Type B pancreatic cell (in vitro differentiated cells): ENCODE measurements at regions not wholly inside any gene's neighbourhood (a gene's known extent, or its start where the extent isn't known, plus 50 kb on each side); places are given as distances from the start of the nearest gene placed in this dataset.

Experiments
- DNase-seq: peaks from one replicate; pipeline ENCODE4 v3.0.0; 2021; ENCODE audit warnings: mixed read lengths; ENCODE audit not compliant: unreplicated experiment; ENCODE audit errors: extremely low spot score
- H3K27ac Mint-ChIP-seq: 2 replicates; pipeline ENCODE4 v1.8.0; 2021; ENCODE audit warnings: mild to moderate bottlenecking, mixed read lengths
- H3K27me3 Mint-ChIP-seq: 2 replicates; pipeline ENCODE4 v1.8.0; 2021; ENCODE audit warnings: mixed read lengths
- H3K36me3 Mint-ChIP-seq: 2 replicates; pipeline ENCODE4 v1.8.0; 2021; ENCODE audit warnings: mixed read lengths
- H3K4me1 Mint-ChIP-seq: one replicate; pipeline ENCODE4 v1.8.0; 2021; ENCODE audit warnings: mixed read lengths; ENCODE audit not compliant: unreplicated experiment
- H3K4me3 Mint-ChIP-seq: 2 replicates; pipeline ENCODE4 v1.8.0; 2021; ENCODE audit warnings: mild to moderate bottlenecking, mixed read lengths
- H3K9me3 Mint-ChIP-seq: 2 replicates; pipeline ENCODE4 v1.8.0; 2021; ENCODE audit warnings: mixed read lengths
- TF ChIP-seq, protein P1 (sequence below): fragments of 200-600 bp; sonication (generic); conservative IDR thresholded peaks from 2 replicates; pipeline ENCODE4 v1.5.0; 2021; ENCODE audit warnings: antibody characterized with exemption, mild to moderate bottlenecking

GRCh38 chr6:159470397-159470796 lies 222.6 kb downstream of the SOD2 start:
- Mint-ChIP-seq H3K9me3 (no peaks in the 10 kb centered on the region), H3K4me3 (no peak overlapping the region), H3K4me1 (no peaks in the 10 kb centered on the region), H3K36me3 (no peaks in the 10 kb centered on the region), H3K27ac (no peak overlapping the region), H3K27me3 (peaks cover 10% of the 10 kb centered on the region)
- no peak for DNase-seq
- TF ChIP-seq, protein P1, sequence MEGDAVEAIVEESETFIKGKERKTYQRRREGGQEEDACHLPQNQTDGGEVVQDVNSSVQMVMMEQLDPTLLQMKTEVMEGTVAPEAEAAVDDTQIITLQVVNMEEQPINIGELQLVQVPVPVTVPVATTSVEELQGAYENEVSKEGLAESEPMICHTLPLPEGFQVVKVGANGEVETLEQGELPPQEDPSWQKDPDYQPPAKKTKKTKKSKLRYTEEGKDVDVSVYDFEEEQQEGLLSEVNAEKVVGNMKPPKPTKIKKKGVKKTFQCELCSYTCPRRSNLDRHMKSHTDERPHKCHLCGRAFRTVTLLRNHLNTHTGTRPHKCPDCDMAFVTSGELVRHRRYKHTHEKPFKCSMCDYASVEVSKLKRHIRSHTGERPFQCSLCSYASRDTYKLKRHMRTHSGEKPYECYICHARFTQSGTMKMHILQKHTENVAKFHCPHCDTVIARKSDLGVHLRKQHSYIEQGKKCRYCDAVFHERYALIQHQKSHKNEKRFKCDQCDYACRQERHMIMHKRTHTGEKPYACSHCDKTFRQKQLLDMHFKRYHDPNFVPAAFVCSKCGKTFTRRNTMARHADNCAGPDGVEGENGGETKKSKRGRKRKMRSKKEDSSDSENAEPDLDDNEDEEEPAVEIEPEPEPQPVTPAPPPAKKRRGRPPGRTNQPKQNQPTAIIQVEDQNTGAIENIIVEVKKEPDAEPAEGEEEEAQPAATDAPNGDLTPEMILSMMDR: no peak

- TF ChIP-seq, protein P1: no peak
- Mint-ChIP-seq H3K9me3 (no peaks in the 10 kb centered on the region), H3K4me3 (no peak overlapping the region), H3K27me3 (peaks cover 10% of the 10 kb centered on the region), H3K4me1 (no peaks in the 10 kb centered on the region), H3K36me3 (no peaks in the 10 kb centered on the region), H3K27ac (no peak overlapping the region)
- DNase-seq: no peak
These were observed 223.6 kb downstream of the SOD2 start for GRCh38 chr6:159469443-159469842.

- Mint-ChIP-seq H3K27me3 (peaks cover 10% of the 10 kb centered on the region), H3K4me3 (no peak overlapping the region), H3K9me3 (no peaks in the 10 kb centered on the region), H3K4me1 (no peaks in the 10 kb centered on the region), H3K27ac (no peak overlapping the region), H3K36me3 (no peaks in the 10 kb centered on the region)
- TF ChIP-seq, protein P1: no peak
- DNase-seq: no peak
These were observed 224.0 kb downstream of the SOD2 start for GRCh38 chr6:159468994-159469393.

GRCh38 chr6:159467473-159468041 lies 225.5 kb downstream of the SOD2 start:
- peaks cover 8% of the 10 kb centered on the region for H3K27me3 Mint-ChIP-seq
- no peak overlapping the region for H3K27ac Mint-ChIP-seq
- no peaks in the 10 kb centered on the region for H3K4me1 Mint-ChIP-seq
- H3K4me3 Mint-ChIP-seq: no peak overlapping the region
- no peaks in the 10 kb centered on the region for H3K9me3 Mint-ChIP-seq
- no peaks in the 10 kb centered on the region for H3K36me3 Mint-ChIP-seq
- TF ChIP-seq, protein P1: no peak
- DNase-seq: no peak

- DNase-seq: no peak
- TF ChIP-seq, protein P1: no peak
- Mint-ChIP-seq H3K36me3 (no peaks in the 10 kb centered on the region), H3K4me3 (no peak overlapping the region), H3K4me1 (no peaks in the 10 kb centered on the region), H3K27me3 (peaks cover 2% of the 10 kb centered on the region), H3K9me3 (no peaks in the 10 kb centered on the region), H3K27ac (no peak overlapping the region)
These were observed 226.1 kb downstream of the SOD2 start for GRCh38 chr6:159466926-159467325.

GRCh38 chr6:159464816-159465215 lies 228.2 kb downstream of the SOD2 start:
- H3K4me3 Mint-ChIP-seq: no peak overlapping the region
- no peaks in the 10 kb centered on the region for H3K9me3 Mint-ChIP-seq
- no peak overlapping the region for H3K27ac Mint-ChIP-seq
- no peak for DNase-seq
- H3K27me3 Mint-ChIP-seq: peaks cover 6% of the 10 kb centered on the region
- no peaks in the 10 kb centered on the region for H3K36me3 Mint-ChIP-seq
- H3K4me1 Mint-ChIP-seq: peaks cover 9% of the 10 kb centered on the region
- TF ChIP-seq, protein P1: no peak
